Caco-2 (cell line): ENCODE measurements at regions not wholly inside any gene's neighbourhood (a gene's known extent, or its start where the extent isn't known, plus 50 kb on each side); places are given as distances from the start of the nearest gene placed in this dataset.

ENCODE experiments used
- BruUV-seq: library from RNA; stranded (reverse); fragments of 400-500 nt; replicated peaks from 2 replicates; lab custom pipeline; 2021; lab: Mats Ljungman, UMichigan
- CTCF ChIA-PET: fragments of 300-600 bp; sonication (Branson Sonifier 250); formaldehyde crosslinking; loops from one replicate; lab custom pipeline; 2022; ENCODE audit warnings: antibody characterized with exemption; lab: Charles Lee
- POLR2A ChIA-PET: fragments of 300-600 bp; sonication (Branson Sonifier 250); formaldehyde crosslinking; loops from one replicate; lab custom pipeline; 2022; ENCODE audit warnings: antibody characterized with exemption; lab: Charles Lee
- DNase-seq, 2 experiments: peaks; one replicate each; pipeline versions ENCODE4 v3.0.0 to v3.0.0-alpha.2; 2020 to 2022
- H3K27me3 ChIP-seq: replicated peaks from 2 replicates; pipeline ENCODE4 v1.6.0; 2011; ENCODE audit warnings: low read length; ENCODE audit not compliant: control insufficient read depth, insufficient read depth
- H3K36me3 ChIP-seq: 2 replicates; pipeline ENCODE4 v1.5.1; 2011; ENCODE audit warnings: low read length; ENCODE audit not compliant: control insufficient read depth, insufficient read depth
- H3K4me1 ChIP-seq: fragments of 250-450 bp; sonication (Bioruptor Pico); 2 replicates; pipeline ENCODE4 v1.5.1; 2020; ENCODE audit warnings: mild to moderate bottlenecking
- H3K4me3 ChIP-seq: 2 replicates; pipeline ENCODE4 v1.5.1; 2011; ENCODE audit warnings: low read depth, mild to moderate bottlenecking, control low read depth, low read length
- H3K9me3 ChIP-seq: fragments of 250-450 bp; sonication (Bioruptor Pico); 2 replicates; pipeline ENCODE4 v1.5.1; 2020; ENCODE audit warnings: mild to moderate bottlenecking, moderate library complexity
- H3K27ac Mint-ChIP-seq: one replicate; pipeline ENCODE4 v1.8.0; 2022; ENCODE audit warnings: mixed read lengths; ENCODE audit not compliant: unreplicated experiment
- H3K27me3 Mint-ChIP-seq: one replicate; pipeline ENCODE4 v1.8.0; 2022; ENCODE audit warnings: mixed read lengths; ENCODE audit not compliant: insufficient read depth, unreplicated experiment
- H3K36me3 Mint-ChIP-seq: one replicate; pipeline ENCODE4 v1.8.0; 2022; ENCODE audit warnings: mild to moderate bottlenecking, mixed read lengths; ENCODE audit not compliant: insufficient read depth, unreplicated experiment
- H3K4me1 Mint-ChIP-seq: one replicate; pipeline ENCODE4 v1.8.0; 2022; ENCODE audit warnings: low read depth, mixed read lengths; ENCODE audit not compliant: unreplicated experiment
- H3K4me3 Mint-ChIP-seq: one replicate; pipeline ENCODE4 v1.8.0; 2022; ENCODE audit warnings: mild to moderate bottlenecking, moderate library complexity, mixed read lengths; ENCODE audit not compliant: unreplicated experiment
- H3K9me3 Mint-ChIP-seq: one replicate; pipeline ENCODE4 v1.8.0; 2022; ENCODE audit warnings: mixed read lengths; ENCODE audit not compliant: unreplicated experiment
- CTCF ChIP-seq, 2 experiments: fragments of 200-600 bp in 1 of 2; IDR thresholded peaks; 1 replicate in 1 of 2; 2 replicates in 1 of 2; pipeline versions ENCODE4 v1.5.1 to v1.8.0; 2011 to 2022; ENCODE audit warnings: antibody characterized with exemption in 1 of 2, control low read depth in 1 of 2, inconsistent platforms in 1 of 2, low read depth in 1 of 2, low read length in 1 of 2, mild to moderate bottlenecking in 1 of 2, moderate library complexity in 1 of 2; ENCODE audit not compliant: insufficient read depth in 1 of 2, severe bottlenecking in 1 of 2, unreplicated experiment in 1 of 2
- intact Hi-C: fragments of 100-400 bp; cut with micrococcal nuclease; formaldehyde crosslinking; loops from one replicate; pipeline ENCODE4 v1.10.0; 2022; ENCODE audit not compliant: unreplicated experiment

DNA sequence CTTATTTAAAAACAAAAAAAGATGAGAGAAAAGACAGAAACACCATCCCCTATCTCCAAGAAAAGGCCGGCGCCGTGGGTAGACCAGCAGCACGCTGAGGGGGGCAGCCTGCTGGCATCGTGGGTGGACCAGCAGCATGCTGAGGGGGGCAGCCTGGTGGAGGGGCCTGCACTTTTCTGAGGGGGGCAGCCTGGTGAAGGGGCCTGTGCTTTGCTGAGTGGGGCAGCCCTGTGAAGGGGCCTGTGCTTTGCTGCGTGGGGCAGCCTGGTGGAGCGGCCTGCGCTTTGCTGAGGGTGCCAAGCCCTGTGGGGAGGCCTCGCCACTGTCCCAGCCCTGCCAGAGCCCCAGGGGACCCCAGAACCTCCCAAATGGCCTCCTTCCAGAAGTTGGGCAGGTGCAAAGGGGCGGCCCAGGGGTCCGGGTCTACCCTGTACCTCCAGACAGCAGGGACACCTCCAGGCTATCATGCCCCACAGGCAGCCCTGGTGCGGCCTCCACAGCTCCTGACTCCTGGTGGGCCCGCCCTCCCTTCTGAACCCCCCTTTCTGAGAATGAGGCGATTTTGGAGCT, 1185.7 kb downstream of the BRD1 start:
- H3K27me3 ChIP-seq = no peaks in the 10 kb centered on the region
- Mint-ChIP-seq H3K4me3 (no peak overlapping the region), H3K4me1 (no peaks in the 10 kb centered on the region), H3K36me3 (no peaks in the 10 kb centered on the region), H3K27me3 (no peaks in the 10 kb centered on the region), H3K27ac (no peak overlapping the region), H3K9me3 (no peaks in the 10 kb centered on the region)
- H3K9me3 ChIP-seq = no peaks in the 10 kb centered on the region
- no TSS peak for BruUV-seq
- no peaks in the 10 kb centered on the region for H3K4me1 ChIP-seq
- H3K36me3 ChIP-seq = no peaks in the 10 kb centered on the region
- ChIA-PET CTCF (no interaction called here), POLR2A (no interaction called here)
- TF ChIP-seq CTCF (IDR thresholded peaks at IDR 0.05; ENCODE audit: insufficient read depth in 1 of 2, low read depth in 1 of 2, low read length in 1 of 2, severe bottlenecking in 1 of 2, unreplicated experiment in 1 of 2) = no peak
- H3K4me3 ChIP-seq = no peak overlapping the region
- DNase-seq = no peak
- intact Hi-C loops = no loop called here

GRCh38 chr22:48640890-48641841, 1186.5 kb downstream of the BRD1 start:
- Histone ChIP-seq H3K4me1 (no peaks in the 10 kb centered on the region), H3K9me3 (no peaks in the 10 kb centered on the region), H3K36me3 (no peaks in the 10 kb centered on the region), H3K27me3 (no peaks in the 10 kb centered on the region), H3K4me3 (no peak overlapping the region)
- intact Hi-C loops = no loop called here
- POLR2A ChIA-PET = no interaction called here
- no peak for TF ChIP-seq CTCF (IDR thresholded peaks at IDR 0.05; ENCODE audit: insufficient read depth in 1 of 2, low read depth in 1 of 2, low read length in 1 of 2, severe bottlenecking in 1 of 2, unreplicated experiment in 1 of 2)
- Mint-ChIP-seq H3K36me3 (no peaks in the 10 kb centered on the region), H3K9me3 (no peaks in the 10 kb centered on the region), H3K4me1 (no peaks in the 10 kb centered on the region), H3K27me3 (no peaks in the 10 kb centered on the region), H3K4me3 (no peak overlapping the region), H3K27ac (no peak overlapping the region)
- CTCF ChIA-PET = no interaction called here
- DNase-seq = no peak
- no TSS peak for BruUV-seq

GRCh38 chr22:48639896-48640748, 1187.6 kb downstream of the BRD1 start:
- H3K4me3 ChIP-seq = no peak overlapping the region
- no peaks in the 10 kb centered on the region for H3K9me3 Mint-ChIP-seq
- no peaks in the 10 kb centered on the region for H3K36me3 Mint-ChIP-seq
- H3K4me1 Mint-ChIP-seq = no peaks in the 10 kb centered on the region
- BruUV-seq = no TSS peak
- no peaks in the 10 kb centered on the region for H3K27me3 Mint-ChIP-seq
- H3K27me3 ChIP-seq = no peaks in the 10 kb centered on the region
- H3K4me3 Mint-ChIP-seq = no peak overlapping the region
- no peak for TF ChIP-seq CTCF (IDR thresholded peaks at IDR 0.05; ENCODE audit: insufficient read depth in 1 of 2, low read depth in 1 of 2, low read length in 1 of 2, severe bottlenecking in 1 of 2, unreplicated experiment in 1 of 2)
- no peaks in the 10 kb centered on the region for H3K9me3 ChIP-seq
- DNase-seq = no peak
- no peaks in the 10 kb centered on the region for H3K4me1 ChIP-seq
- H3K36me3 ChIP-seq = no peaks in the 10 kb centered on the region
- CTCF ChIA-PET = no interaction called here
- intact Hi-C loops = no loop called here
- POLR2A ChIA-PET = no interaction called here
- H3K27ac Mint-ChIP-seq = no peak overlapping the region
